ENCODE measurements at regions not wholly inside any gene's neighbourhood (a gene's known extent, or its start where the extent isn't known, plus 50 kb on each side); places are given as distances from the start of the nearest gene placed in this dataset.

DNA sequence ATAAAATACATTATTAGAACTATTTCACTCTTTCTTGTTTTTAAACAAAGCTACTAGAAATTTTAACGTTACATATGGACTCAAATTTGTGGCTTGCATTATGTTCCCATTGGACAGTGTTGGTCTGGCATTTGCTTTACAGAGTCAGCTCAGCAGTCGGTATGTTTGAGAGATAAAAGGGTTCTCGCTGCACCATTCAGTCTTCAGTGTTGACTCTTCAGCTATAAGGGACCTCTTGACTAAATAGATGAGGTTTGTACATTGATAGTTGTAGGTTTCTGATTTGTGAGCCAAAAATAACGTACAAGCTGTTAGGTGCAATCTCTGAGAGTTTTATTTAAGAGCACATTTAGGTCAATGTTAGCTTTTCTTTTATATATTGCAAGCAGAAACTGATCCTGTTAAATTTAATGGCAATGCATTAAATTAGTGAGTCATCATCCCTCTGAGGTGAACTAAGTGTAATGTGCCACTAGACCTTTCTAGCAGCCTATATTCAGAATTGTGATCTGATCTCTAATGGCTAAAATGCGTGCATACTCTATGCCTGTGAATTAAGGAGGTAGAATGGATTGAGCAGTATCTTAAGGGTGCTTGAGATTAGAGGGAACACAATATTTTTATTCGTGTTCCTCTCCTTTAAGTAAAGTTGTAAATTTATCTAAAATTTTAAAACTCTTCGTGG, 485.6 kb upstream of the SYNCRIP start:
- Histone ChIP-seq H3K36me3 (no peaks in the 10 kb centered on the region), H3K27me3 (replicated peaks; ENCODE audit: insufficient read depth) (no peaks in the 10 kb centered on the region), H3K4me1 (ENCODE audit: control insufficient read depth in 1 of 2, low read depth in 2 of 2) (no peaks in the 10 kb centered on the region), H3K9me3 (no peaks in the 10 kb centered on the region), H3K4me3 (no peak overlapping the region), H3K27ac (no peak overlapping the region)
- TF ChIP-seq, protein P1, sequence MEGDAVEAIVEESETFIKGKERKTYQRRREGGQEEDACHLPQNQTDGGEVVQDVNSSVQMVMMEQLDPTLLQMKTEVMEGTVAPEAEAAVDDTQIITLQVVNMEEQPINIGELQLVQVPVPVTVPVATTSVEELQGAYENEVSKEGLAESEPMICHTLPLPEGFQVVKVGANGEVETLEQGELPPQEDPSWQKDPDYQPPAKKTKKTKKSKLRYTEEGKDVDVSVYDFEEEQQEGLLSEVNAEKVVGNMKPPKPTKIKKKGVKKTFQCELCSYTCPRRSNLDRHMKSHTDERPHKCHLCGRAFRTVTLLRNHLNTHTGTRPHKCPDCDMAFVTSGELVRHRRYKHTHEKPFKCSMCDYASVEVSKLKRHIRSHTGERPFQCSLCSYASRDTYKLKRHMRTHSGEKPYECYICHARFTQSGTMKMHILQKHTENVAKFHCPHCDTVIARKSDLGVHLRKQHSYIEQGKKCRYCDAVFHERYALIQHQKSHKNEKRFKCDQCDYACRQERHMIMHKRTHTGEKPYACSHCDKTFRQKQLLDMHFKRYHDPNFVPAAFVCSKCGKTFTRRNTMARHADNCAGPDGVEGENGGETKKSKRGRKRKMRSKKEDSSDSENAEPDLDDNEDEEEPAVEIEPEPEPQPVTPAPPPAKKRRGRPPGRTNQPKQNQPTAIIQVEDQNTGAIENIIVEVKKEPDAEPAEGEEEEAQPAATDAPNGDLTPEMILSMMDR (IDR thresholded peaks at IDR 0.05) = no peak
- ATAC-seq (ENCODE audit: insufficient number of reproducible peaks, low FRiP score, low read depth) (no peak), DNase-seq (ENCODE audit: low spot score) (no peak)

DNA sequence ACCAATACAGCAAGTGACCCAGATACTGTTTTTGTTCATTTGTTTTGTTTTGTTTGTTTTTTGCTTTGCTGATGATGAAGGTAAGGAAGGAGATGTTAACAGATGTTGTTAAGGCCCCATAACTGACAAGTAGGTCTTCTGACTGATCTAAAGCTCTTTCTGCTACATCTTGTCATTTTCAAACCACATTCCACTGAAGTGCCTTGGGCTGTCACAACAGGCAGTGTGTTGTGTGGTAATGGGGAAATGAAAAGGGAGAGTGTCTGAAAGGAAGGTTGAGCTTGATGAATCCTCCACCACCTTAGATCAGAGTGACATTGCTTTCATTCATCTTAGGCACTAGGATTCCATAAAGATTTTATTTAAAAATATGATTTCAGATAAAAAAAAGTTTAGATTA, 479.4 kb upstream of the SYNCRIP start:
- H3K9me3 ChIP-seq = no peaks in the 10 kb centered on the region
- H3K27ac ChIP-seq = no peak overlapping the region

DNA sequence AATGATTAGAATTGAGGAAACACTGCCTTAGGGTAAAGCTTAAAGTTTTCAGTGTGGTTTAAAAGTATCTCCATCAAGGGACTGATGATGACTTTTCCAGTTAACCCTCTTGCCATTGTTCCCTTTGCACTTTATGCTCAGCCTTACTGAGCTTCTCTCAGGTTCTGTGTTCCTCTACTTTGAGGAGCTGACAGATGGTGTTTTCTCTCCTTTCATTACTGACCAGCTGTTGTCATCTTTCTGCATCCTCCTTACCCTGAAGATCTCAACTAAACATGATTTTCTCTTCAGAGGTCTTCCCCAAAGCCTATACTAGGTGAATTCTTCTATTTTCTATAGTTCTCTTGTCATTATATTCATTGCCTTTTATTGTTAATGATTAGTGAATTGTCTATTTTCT, 475.6 kb upstream of the SYNCRIP start:
- Histone ChIP-seq H3K4me3 (no peak overlapping the region), H3K27me3 (replicated peaks; ENCODE audit: insufficient read depth) (no peaks in the 10 kb centered on the region), H3K36me3 (no peaks in the 10 kb centered on the region), H3K4me1 (ENCODE audit: control insufficient read depth in 1 of 2, low read depth in 2 of 2) (no peaks in the 10 kb centered on the region), H3K9me3 (no peaks in the 10 kb centered on the region), H3K27ac (no peak overlapping the region)
- ATAC-seq (ENCODE audit: insufficient number of reproducible peaks, low FRiP score, low read depth) = no peak
- DNase-seq (ENCODE audit: low spot score) = no peak
- TF ChIP-seq, protein P1 (IDR thresholded peaks at IDR 0.05) = no peak

More for the DNA sequence above, 479.4 kb upstream of the SYNCRIP start:
- no peaks in the 10 kb centered on the region for H3K36me3 ChIP-seq
- ATAC-seq (ENCODE audit: insufficient number of reproducible peaks, low FRiP score, low read depth) = no peak
- no peak overlapping the region for H3K4me3 ChIP-seq
- H3K4me1 ChIP-seq (ENCODE audit: control insufficient read depth in 1 of 2, low read depth in 2 of 2) = no peaks in the 10 kb centered on the region
- DNase-seq (ENCODE audit: low spot score) = no peak
- no peaks in the 10 kb centered on the region for H3K27me3 ChIP-seq (replicated peaks; ENCODE audit: insufficient read depth)
- TF ChIP-seq, protein P1 (IDR thresholded peaks at IDR 0.05) = no peak

DNA sequence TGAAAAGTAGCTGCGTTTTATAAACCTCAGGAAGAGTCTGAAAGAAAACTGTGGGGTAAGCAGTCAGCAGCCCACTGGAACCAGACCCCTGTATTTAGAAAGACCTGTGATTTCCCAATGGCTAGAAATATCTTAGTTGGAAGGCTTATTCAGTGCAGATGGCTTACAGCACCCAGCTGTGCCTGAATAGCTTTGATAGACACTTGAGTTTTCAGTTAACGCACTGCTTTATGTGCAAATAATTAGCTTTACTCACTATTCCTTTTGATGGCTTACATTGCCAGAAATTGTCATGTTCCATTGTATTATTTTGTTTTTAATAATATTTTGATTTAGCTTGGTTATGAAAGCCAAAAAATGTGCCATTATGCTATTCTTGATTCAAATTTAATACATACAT, 465.3 kb upstream of the SYNCRIP start:
- no peaks in the 10 kb centered on the region for H3K27me3 ChIP-seq (replicated peaks; ENCODE audit: insufficient read depth)
- TF ChIP-seq, protein P1 (IDR thresholded peaks at IDR 0.05) = no peak
- H3K9me3 ChIP-seq = peaks cover 6% of the 10 kb centered on the region
- H3K36me3 ChIP-seq = no peaks in the 10 kb centered on the region
- no peak overlapping the region for H3K27ac ChIP-seq
- no peak overlapping the region for H3K4me3 ChIP-seq
- ATAC-seq (ENCODE audit: insufficient number of reproducible peaks, low FRiP score, low read depth) = no peak
- no peak for DNase-seq (ENCODE audit: low spot score)
- no peaks in the 10 kb centered on the region for H3K4me1 ChIP-seq (ENCODE audit: control insufficient read depth in 1 of 2, low read depth in 2 of 2)

DNA sequence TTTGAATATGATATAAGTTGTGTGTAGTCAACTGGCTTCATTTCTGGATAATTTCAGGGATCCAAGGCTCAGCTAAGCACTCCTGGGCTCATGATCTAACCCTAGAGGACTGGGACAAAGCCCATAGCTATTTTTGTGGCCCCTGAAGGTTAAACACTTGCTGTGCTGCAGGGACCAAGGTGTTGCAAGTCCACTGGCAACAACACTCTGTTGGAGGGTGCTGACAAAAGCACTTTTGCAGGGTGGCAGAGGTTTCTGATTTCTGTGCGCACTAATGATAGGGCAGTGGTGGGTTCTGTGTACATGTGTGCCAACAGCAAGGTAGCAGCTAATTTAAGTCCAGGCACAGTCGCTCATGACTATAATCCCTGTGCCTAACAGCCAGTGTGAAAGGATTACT, 445.3 kb upstream of the SYNCRIP start:
- Histone ChIP-seq H3K9me3 (peaks cover 3% of the 10 kb centered on the region), H3K4me1 (ENCODE audit: control insufficient read depth in 1 of 2, low read depth in 2 of 2) (no peaks in the 10 kb centered on the region), H3K4me3 (no peak overlapping the region), H3K36me3 (no peaks in the 10 kb centered on the region), H3K27ac (no peak overlapping the region), H3K27me3 (replicated peaks; ENCODE audit: insufficient read depth) (no peaks in the 10 kb centered on the region)
- no peak for ATAC-seq (ENCODE audit: insufficient number of reproducible peaks, low FRiP score, low read depth)
- no peak for DNase-seq (ENCODE audit: low spot score)
- TF ChIP-seq, protein P1 (IDR thresholded peaks at IDR 0.05) = no peak

All from thoracic aorta (tissue), 2 donors.